Right cardiac atrium (tissue), 5 donors: ENCODE measurements at regions not wholly inside any gene's neighbourhood (a gene's known extent, or its start where the extent isn't known, plus 50 kb on each side); places are given as distances from the start of the nearest gene placed in this dataset.

ENCODE experiments used
- ATAC-seq, 2 donors: fragments of 200-7000 bp; cut with Tn5 transposase; one replicate each; pipeline versions ENCODE4 v1.8.0 to v1.9.1; 2020; ENCODE audit warnings: moderate library complexity in 2 of 2, mild to moderate bottlenecking in 1 of 2
- DNase-seq, 3 donors: peaks; one replicate each; pipeline ENCODE4 v3.0.0-alpha.2; 2020
- H3K27ac ChIP-seq: one replicate; pipeline ENCODE4 v1.5.1; 2013; ENCODE audit warnings: mild to moderate bottlenecking, low read length, control low read depth, moderate library complexity
- H3K27me3 ChIP-seq: one replicate; pipeline ENCODE4 v1.6.1; 2013; ENCODE audit not compliant: control insufficient read depth, insufficient read depth
- H3K4me1 ChIP-seq: one replicate; pipeline ENCODE4 v1.6.1; 2013; ENCODE audit warnings: low read length; ENCODE audit not compliant: control insufficient read depth, insufficient read depth
- H3K4me3 ChIP-seq: one replicate; pipeline ENCODE4 v1.5.1; 2013; ENCODE audit warnings: low read length, control low read depth
- H3K9me3 ChIP-seq: one replicate; pipeline ENCODE4 v1.6.1; 2013; ENCODE audit warnings: low read length; ENCODE audit not compliant: control insufficient read depth
- WGBS: extraction: QIAGEN DNeasy Blood & Tissue Kit; methylation state at CpG from one replicate; pipeline ENCODE4 v1.1.7; 2013; 5-methylcytosine and 5-hydroxymethylcytosine counted together
- intact Hi-C, 4 donors: fragments of 100-400 bp; cut with DNase I; formaldehyde crosslinking; loops; one replicate each; pipeline versions ENCODE4 v1.11.0 to v1.14.0; 2022 to 2023
- donor health status: healthy with polysubstance abuse.
- donor health status: DM: no; HTN: yes; CAD: no.
- donor health status: DM: no; HTN: no; CAD: no.
- donor health status: DM: no; HTN: yes; CAD: no; lungs with severe emphysema.
- donor health status: DM: yes; HTN: yes; CAD: no.

DNA sequence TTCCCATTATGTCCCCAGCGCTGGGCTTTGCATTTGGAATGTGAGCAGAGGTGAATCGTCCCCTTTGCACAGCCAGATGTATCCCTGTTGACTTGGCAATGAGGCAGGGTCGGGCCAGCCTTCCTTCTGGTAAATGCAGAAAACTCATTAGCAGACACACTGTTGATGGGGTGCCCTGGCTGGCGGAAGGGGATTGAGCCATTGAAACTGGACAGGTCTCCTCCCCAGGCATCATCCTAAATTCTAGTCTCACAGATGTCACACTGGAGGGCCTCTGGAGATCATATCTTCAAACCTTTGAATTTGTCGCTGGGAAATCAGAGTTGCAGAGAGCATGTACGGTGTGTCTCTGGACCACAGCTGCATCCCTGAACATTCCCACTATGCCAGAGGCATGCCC is 219.5 kb upstream of the TSHZ3 start:
- no peak for DNase-seq

GRCh38 chr19:31570718-31571117 is 221.5 kb upstream of the TSHZ3 start:
- H3K9me3 ChIP-seq, result no peaks in the 10 kb centered on the region
- ATAC-seq (no peak), DNase-seq (no peak)
- H3K4me1 ChIP-seq, result no peaks in the 10 kb centered on the region
- no peaks in the 10 kb centered on the region for H3K27me3 ChIP-seq
- H3K4me3 ChIP-seq, result no peak overlapping the region
- intact Hi-C loops, result no loop called here
- no peak overlapping the region for H3K27ac ChIP-seq
- WGBS, result 83% methylated on average over 4 of the region's 4 CpGs

More for the DNA sequence above, 219.5 kb upstream of the TSHZ3 start:
- Histone ChIP-seq H3K4me3 (no peak overlapping the region), H3K27me3 (no peaks in the 10 kb centered on the region), H3K9me3 (no peaks in the 10 kb centered on the region), H3K27ac (no peak overlapping the region), H3K4me1 (no peaks in the 10 kb centered on the region)
- intact Hi-C loops, result no loop called here
- no peak for ATAC-seq
- 86% methylated on average over 6 of the region's 6 CpGs for WGBS

- Histone ChIP-seq H3K9me3 (no peaks in the 10 kb centered on the region), H3K4me1 (no peaks in the 10 kb centered on the region), H3K27me3 (no peaks in the 10 kb centered on the region), H3K27ac (no peak overlapping the region), H3K4me3 (no peak overlapping the region)
- DNase-seq, result no peak
- no peak for ATAC-seq
- intact Hi-C loops, result no loop called here
- WGBS, result 79% methylated on average over 11 of the region's 11 CpGs
Observed at GRCh38 chr19:31572102-31572975, 223.1 kb upstream of the TSHZ3 start.

DNA sequence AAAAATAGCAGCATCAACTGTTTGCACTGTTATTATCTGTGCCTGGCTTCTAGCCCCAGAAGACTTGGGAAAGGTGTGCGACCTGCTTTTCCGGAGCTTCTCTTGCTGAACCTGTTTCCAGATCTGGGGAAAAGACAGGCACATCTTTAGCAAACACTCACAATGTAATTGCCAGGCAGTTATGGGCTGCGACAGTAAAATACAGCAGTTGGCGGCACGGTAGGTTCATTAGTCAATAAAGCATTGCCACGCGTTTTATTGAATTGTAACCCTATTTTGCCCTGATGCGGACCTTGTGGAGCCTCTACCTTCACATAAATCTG is 223.7 kb upstream of the TSHZ3 start:
- ATAC-seq (no peak), DNase-seq (no peak)
- Histone ChIP-seq H3K9me3 (no peaks in the 10 kb centered on the region), H3K27ac (no peak overlapping the region), H3K27me3 (no peaks in the 10 kb centered on the region), H3K4me1 (no peaks in the 10 kb centered on the region), H3K4me3 (no peak overlapping the region)
- intact Hi-C loops, result no loop called here
- WGBS, result 94% methylated on average over 8 of the region's 8 CpGs

DNA sequence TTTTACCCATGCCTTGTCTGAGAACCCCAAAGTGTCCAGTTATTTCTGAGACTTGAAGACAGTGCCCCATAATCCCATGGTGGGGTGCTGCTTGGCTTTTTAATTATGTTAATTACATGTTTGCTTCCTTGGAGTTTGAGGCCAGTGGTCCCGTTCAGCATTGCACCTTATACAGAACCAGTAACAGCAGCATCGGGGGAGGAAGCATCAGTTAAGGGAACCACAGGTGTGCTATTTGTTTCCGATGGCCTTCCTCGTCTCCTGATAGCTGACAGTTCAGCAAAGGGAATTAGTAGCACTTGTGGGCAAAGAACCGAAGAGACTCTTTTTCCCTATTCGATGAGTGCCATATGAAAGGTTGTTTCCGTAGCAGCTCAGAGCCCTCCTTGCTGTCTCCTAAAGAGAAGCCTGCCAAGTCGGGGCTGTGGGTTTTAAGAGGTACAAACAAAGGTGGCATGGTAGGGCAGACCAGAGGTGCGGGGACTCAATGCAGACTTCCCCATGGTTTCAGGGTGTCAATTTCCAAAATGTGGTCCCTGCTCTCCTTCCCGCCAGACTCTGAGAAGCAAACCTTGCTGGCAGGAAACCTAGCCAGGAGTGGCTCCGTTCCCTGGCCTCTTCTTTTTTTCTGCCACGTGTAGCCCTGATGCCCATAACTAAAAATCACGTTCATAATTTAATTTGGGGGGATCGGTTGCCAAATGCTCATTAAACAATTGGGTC is 225.2 kb upstream of the TSHZ3 start:
- no peaks in the 10 kb centered on the region for H3K9me3 ChIP-seq
- H3K4me1 ChIP-seq, result no peaks in the 10 kb centered on the region
- no peak for DNase-seq
- intact Hi-C loops, result no loop called here
- H3K4me3 ChIP-seq, result no peak overlapping the region
- H3K27ac ChIP-seq, result no peak overlapping the region
- no peak for ATAC-seq
- 71% methylated on average over 14 of the region's 14 CpGs for WGBS
- no peaks in the 10 kb centered on the region for H3K27me3 ChIP-seq

GRCh38 chr19:31575846-31576335 is 226.7 kb upstream of the TSHZ3 start:
- no peaks in the 10 kb centered on the region for H3K27me3 ChIP-seq
- intact Hi-C loops, result no loop called here
- no peak overlapping the region for H3K27ac ChIP-seq
- no peak for ATAC-seq
- 81% methylated on average over 11 of the region's 11 CpGs for WGBS
- H3K4me1 ChIP-seq, result no peaks in the 10 kb centered on the region
- H3K9me3 ChIP-seq, result no peaks in the 10 kb centered on the region
- DNase-seq, result no peak
- no peak overlapping the region for H3K4me3 ChIP-seq

- ATAC-seq (no peak), DNase-seq (no peak)
- Histone ChIP-seq H3K4me1 (no peaks in the 10 kb centered on the region), H3K27ac (no peak overlapping the region), H3K4me3 (no peak overlapping the region), H3K9me3 (no peaks in the 10 kb centered on the region), H3K27me3 (no peaks in the 10 kb centered on the region)
- intact Hi-C loops, result no loop called here
- 84% methylated on average over 3 of the region's 3 CpGs for WGBS
Observed at GRCh38 chr19:31578326-31578725, 229.1 kb upstream of the TSHZ3 start.

DNA sequence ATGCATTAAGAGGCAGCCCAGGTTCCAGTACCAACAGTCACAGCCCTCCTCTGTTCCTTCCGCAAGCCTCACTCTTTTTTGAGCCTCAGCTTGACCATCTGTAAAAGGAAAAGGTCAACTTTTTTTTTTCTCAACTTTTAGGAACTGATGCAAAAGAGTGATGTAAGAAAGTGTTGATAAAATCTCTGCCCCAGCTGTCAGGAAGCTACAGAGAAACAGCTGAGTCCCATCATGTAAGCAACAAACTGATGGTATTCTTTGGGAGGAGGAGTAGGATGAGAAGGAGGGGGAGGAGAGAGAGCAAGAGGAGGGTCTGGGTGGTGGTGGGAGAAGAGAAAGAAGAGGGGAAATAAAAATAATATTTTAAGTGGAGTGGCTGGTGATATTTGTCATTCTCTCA is 233.9 kb upstream of the TSHZ3 start:
- ATAC-seq (no peak), DNase-seq (no peak)
- H3K27ac ChIP-seq, result no peak overlapping the region

GRCh38 chr19:31586282-31586681 is 237.0 kb upstream of the TSHZ3 start:
- DNase-seq (no peak), ATAC-seq (no peak)
- intact Hi-C loops, result no loop called here
- WGBS, result 76% methylated on average over 3 of the region's 3 CpGs
- H3K27me3 ChIP-seq, result no peaks in the 10 kb centered on the region
- no peaks in the 10 kb centered on the region for H3K9me3 ChIP-seq
- H3K4me1 ChIP-seq, result no peaks in the 10 kb centered on the region
- no peak overlapping the region for H3K27ac ChIP-seq
- H3K4me3 ChIP-seq, result no peak overlapping the region

More for the DNA sequence above, 233.9 kb upstream of the TSHZ3 start:
- Histone ChIP-seq H3K4me1 (no peaks in the 10 kb centered on the region), H3K4me3 (no peak overlapping the region), H3K9me3 (no peaks in the 10 kb centered on the region), H3K27me3 (no peaks in the 10 kb centered on the region)
- intact Hi-C loops, result no loop called here
- WGBS, result 56% methylated on average over 1 of the region's 1 CpG

GRCh38 chr19:31589109-31589508 is 239.9 kb upstream of the TSHZ3 start:
- no peak overlapping the region for H3K4me3 ChIP-seq
- ATAC-seq, result no peak
- no peaks in the 10 kb centered on the region for H3K9me3 ChIP-seq
- H3K4me1 ChIP-seq, result no peaks in the 10 kb centered on the region
- WGBS, result 77% methylated on average over 7 of the region's 7 CpGs
- intact Hi-C loops, result no loop called here
- no peak for DNase-seq
- H3K27ac ChIP-seq, result no peak overlapping the region
- H3K27me3 ChIP-seq, result no peaks in the 10 kb centered on the region

GRCh38 chr19:31591258-31591657 is 242.0 kb upstream of the TSHZ3 start:
- no peaks in the 10 kb centered on the region for H3K27me3 ChIP-seq
- no peak overlapping the region for H3K27ac ChIP-seq
- H3K9me3 ChIP-seq, result no peaks in the 10 kb centered on the region
- DNase-seq (no peak), ATAC-seq (no peak)
- WGBS, result 88% methylated on average over 1 of the region's 1 CpG
- no peaks in the 10 kb centered on the region for H3K4me1 ChIP-seq
- intact Hi-C loops, result no loop called here
- H3K4me3 ChIP-seq, result no peak overlapping the region
